Mucosa of gallbladder (tissue), 1 donor: ENCODE measurements at regions not wholly inside any gene's neighbourhood (a gene's known extent, or its start where the extent isn't known, plus 50 kb on each side); places are given as distances from the start of the nearest gene placed in this dataset.

ENCODE experiments used
- DNase-seq: peaks from one replicate; pipeline ENCODE4 v3.0.0-alpha.2; 2020; ENCODE audit warnings: low spot score
- donor health status: DM: no; HTN: no; CAD: no.

DNA sequence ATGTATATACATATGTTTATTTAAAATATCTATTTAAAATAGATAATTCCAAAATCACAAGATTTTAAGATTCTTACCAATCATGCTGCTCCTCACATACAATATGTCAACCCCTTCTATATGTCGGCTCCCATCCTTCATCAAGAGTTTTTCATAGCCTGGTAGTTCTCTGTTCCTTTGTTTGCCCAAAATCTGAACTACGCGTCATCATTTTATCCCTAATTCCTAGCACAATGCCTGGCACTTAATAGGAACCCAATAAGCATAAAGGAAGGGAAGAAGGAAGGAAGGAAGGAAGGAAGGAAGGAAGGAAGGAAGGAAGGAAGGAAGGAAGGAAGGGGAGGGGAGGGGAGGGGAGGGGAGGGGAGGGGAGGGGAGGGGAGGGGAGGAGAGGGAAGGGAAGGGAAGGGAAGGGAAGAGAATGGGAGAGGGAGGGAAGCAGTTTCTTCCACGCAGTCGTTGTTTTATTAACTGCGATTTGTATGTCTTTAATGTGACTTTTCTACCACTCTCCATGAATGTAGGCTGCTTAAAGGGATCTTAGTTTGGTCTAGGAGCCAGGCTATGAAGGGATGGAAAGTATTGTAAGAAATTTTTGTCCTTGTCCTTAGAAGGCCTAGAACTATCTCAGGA is 83.3 kb upstream of the PCGF5 start:
- no peak for DNase-seq

DNA sequence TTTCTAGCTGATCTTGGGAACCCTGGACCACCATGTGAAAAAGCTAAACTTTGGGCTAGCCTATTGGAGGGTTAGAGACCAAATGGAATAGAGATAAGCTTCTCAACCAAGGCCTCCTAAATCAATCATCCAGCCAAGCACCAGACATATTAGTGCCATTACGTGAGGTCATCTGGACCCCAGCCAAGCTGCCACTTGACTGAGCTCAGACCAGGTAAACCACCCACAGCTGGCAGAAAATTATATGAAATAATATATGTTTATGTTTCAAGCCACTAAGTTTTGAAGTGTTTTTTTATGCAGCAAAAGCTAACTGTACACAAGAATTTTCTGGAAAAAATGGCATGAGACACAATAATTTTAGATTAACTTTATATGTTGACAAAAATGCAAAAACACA is 82.6 kb upstream of the PCGF5 start:
- DNase-seq: no peak

DNA sequence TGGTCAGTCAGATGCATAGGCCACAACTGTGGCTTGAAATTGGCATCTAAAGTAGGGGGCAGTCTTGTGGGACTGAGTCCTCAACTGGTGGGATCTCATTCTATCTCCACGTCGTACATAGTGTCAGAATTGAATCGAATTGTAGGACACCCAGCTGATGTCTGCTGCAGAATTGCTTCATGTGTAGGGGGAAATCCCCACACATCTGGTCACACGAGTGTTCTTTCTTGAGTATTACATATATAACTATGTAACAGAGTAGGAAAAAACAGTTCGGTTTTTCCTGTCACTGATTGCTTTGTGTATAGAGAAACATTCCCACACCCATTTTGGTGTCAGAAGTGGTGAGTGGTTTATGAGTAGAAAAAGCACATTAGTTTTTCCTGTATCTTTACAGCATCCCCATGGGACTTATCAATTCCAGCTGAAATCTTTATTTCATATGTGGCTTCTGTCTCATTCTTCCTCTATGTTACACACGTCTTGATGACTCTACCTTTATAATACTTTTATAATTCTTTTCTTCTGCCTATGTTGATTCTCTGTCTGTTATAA is 79.4 kb upstream of the PCGF5 start:
- no peak for DNase-seq

DNA sequence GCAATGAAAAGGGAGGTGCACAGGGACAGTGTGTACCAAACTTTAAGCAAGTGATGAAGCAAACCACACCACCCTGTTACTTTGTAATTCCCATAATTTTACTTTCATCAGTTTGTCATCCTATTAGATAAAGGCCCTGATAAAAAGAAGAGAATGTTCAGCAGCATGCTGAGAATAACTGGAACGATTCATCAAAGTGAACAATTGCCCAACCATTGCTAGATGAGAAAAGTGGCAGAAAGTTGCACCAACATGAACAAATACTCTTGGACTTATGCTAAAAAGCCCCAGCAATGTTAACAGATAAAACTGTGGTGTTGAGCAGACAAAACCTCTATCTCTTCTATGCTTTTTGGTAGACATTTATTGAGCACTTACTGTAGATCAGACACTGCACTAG is 75.5 kb upstream of the PCGF5 start:
- no peak for DNase-seq

DNA sequence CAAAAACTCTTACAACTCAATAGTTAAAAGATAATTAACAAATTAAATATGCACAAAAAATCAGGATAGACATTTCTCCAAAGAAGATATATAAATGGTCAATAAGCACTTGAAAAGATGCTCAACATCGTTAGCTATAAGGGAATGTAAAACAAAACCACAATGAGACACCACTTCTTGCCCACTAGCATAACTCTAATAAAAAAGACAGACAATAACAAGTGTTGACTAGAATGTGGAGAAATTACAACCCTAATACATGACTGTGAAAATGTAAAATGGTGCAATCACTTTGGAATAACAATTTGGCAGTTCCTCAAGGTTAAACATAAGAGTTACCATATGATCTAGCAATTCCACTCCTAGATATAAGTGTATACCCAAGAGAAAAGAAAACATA is 74.3 kb upstream of the PCGF5 start:
- no peak for DNase-seq

DNA sequence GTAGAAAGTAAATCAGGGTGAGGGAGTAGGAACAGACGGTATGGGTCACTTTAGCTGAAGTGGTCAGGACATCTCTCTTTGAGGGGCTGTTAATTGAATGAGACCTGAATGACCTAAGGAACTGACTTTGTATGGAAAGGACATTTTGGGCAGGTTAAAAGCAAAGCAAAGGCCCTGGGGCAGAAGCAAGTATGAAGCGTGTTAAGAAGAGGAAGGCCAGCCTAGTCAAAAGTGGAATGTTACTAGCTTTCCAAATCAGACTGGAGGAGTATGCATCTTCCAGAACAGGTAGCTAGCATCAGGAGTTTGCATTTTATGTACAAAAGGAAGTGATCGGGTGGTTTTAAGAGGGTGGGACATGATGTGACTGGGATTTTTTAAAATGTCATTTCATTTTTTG is 70.9 kb upstream of the PCGF5 start:
- no peak for DNase-seq

DNA sequence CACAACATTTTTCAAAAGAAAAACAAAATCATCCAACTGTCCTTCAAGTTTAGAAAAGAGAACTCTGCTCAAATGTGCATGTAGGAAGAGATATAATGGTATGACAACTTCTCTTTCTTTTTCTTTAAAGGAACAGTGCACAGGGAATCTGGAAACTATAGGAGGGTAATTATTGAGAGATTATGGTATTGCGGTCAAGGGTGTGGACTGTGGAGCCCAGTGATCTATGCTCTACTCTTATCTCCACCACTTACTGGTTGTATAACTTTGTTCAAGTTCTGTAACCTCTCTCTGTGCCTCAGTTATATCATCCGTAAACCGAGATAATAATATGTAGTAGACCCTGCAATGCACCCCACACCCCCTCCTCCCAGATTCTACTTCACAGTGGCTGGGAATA is 69.8 kb upstream of the PCGF5 start:
- no peak for DNase-seq

DNA sequence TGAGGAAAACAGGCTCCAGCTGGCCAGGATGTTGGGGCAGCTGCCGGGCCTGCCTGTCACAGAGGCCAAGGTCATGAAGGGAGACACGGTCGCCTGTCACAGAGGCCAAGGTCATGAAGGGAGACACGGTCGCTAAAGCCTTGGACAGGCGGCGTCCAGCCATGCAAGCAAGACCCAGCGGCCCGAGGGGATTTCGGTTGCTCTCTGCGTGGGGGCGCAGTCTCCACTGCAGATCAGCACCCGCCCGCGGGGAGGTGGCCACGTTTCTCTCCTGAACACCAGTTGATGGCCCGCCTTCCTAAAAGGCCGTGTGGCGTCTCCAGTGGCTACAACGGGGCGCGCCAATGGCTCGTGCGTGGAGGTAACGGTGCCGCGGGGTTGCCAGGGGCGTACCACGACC is 67.0 kb upstream of the PCGF5 start:
- DNase-seq: no peak

DNA sequence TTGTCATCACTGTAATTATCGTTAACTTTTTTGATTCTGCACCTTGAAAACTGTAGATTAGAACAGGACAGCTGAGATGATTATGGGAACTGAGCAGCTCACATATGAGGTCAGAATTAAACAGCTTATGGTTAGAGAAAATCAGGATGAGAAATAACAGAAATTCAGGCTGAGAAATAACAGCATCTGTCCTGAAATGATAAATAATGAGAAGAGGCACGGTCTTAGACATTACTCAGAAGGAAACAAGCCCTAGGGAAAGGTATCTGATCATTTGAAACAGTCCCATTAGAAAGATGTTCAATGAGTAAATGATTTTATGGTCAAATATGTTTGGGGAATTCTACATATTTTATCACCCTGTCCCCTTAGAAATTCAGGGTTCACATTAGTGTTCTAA is 65.6 kb upstream of the PCGF5 start:
- no peak for DNase-seq

DNA sequence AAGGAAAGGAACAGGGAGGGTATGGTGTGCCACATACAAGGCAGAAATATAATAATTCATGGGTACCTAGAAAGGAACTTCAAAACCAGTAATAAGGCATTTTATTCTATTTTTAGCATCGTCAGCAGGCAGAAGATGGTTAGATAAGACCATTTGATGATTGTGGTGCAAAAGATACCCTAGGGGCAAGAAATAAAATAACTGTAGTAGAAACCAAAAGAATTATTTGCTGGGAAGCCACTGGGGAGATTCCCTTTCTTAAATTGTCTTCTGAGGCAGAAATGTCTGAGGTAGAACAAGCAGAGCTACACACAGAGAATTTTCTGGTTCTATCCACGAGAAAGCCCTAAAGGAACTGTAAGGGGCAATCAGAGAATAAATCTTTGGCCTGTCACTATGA is 64.3 kb upstream of the PCGF5 start:
- no peak for DNase-seq

DNA sequence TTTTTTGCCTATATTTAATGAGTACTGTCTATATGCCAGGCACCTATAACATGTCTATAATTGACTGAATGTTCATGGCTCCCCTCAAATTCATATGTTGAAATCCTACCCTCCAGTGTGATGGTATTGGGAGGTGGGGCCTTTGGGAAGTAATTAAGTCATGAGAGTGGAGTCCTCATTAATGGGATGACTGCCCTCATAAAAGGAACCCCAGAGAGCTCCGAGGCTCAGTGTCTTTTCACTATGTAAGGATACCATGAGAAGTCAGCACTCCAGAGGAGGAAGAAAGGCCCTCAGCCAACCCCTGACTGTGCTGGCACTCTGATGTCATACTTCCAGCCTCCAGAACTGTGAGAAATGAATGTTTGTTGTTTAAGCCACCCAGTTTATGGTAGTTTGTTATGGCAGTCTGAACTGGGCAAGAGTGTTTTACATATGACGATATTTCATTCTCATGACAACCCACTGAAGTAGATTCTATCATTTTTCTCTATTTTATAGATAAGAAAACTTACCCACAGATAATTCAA is 61.1 kb upstream of the PCGF5 start:
- no peak for DNase-seq

DNA sequence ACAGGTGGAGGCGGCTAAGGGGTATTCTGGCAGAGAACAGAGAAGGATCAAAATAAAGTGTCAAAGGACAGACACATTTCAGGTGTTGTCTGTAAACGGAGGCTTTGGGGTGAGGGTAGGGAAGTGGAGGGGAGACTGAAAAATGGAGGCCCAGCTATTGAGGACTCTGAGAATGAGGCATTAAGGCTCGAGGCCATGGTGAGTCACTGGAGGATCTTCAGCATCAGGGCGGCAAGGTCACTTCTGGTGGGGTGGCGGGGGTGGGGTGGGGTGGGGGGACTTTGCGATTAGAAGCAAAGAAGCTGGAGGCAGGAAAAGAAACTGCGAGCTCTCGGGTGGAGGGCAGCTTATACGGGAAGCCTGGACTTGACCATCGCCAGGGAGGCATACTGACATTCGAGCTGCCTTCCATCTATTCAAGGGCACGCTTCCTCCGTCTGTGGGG is 58.4 kb upstream of the PCGF5 start:
- no peak for DNase-seq

DNA sequence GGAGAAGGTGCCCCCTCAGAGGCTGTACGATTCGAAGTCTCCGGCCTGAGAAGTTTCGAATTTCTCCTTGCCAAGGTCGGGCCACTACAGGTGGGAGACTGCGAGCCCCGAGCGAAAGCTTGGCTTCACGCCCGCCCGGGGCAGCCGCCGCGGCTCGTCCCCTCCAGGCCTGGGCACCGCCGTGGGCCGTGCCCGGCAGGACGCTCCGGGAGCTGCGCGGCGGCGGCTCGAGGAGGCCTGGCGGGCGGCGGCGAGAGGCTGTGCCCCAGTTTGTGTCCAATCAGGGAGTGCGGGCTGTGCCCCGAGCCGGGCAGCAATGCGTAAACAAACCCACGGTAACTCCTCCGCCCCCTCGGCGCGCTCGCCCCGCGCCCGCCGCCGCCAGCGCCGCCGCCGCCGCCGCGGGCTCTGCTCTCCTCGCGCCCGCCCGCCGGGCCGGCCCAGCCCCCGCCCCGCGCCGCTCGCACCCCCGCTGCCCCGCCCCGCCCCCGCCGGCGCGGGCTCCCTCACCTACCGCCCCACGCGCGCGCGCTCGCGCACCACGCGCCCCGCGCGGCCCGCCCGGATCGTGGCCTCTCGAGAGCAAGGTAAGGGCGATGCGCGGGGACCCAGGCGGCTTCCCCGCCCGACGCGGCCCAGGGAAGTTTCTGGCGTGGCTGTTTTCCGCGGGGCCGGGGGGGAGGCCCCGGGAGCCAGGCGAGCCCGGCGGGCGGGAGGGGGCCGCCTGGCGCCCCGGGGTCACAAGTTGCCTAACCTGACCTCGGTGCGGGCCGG is 57.8 kb upstream of the PCGF5 start:
- DNase-seq: peak; percentile 77

DNA sequence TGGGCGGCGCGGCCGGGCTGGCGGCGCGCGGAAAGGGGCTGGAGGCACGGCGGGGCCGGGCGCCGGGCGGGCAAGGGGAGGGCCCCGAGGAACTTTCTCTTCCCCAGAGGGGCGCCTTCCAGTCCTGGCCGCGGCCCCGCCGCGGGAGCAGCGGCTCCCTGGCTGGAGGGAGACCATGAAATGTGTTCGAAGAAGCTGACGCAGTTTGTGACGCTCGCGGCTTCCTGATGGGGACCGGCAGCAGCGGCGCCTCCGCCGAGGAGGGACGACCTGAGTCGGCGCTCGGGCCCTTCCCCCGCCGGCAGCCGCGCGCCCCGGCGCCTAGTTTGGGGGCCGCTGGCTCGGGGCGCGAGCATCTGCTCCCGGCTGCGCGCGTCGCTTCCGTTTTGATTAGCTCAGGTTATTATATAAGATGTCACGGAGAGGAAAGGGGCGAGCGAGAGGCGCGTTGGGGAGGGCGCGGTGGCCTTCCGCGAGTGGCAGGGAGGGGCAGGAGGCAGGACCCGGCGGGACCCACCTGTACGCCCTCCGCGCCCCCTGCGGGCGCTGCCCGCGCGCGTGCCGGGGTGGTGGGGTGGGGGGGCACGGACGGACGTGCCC is 57.1 kb upstream of the PCGF5 start:
- DNase-seq: peak; percentile 59

DNA sequence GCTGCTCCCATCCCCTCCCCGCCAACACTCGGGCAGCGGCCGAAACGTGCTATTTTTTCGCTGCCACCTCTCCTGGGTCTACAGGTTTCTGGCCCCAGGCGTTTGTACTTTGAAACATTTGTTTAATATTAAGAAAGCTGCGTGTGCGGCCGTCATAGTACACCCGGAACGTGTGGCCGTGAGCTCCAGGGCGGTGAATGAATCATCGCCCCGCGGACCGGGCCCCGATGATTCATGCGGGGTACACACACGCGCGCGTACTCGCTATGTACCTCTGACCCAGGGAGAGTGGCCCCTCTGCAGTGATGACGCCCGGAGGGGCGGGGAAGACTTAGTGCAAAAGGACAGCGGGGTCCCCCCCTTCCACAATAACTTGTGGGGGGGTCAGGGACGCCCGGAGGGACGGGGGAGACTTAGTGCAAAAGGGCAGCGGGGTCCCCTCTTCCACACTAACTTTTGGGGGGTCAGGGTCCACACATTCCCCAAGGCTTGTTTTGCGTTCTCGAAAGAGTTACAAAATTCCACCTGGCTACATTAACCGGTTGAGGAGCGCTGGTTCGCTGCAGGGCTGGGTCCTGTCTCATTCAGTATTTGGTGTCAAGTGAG is 56.5 kb upstream of the PCGF5 start:
- peak; percentile 71 for DNase-seq

DNA sequence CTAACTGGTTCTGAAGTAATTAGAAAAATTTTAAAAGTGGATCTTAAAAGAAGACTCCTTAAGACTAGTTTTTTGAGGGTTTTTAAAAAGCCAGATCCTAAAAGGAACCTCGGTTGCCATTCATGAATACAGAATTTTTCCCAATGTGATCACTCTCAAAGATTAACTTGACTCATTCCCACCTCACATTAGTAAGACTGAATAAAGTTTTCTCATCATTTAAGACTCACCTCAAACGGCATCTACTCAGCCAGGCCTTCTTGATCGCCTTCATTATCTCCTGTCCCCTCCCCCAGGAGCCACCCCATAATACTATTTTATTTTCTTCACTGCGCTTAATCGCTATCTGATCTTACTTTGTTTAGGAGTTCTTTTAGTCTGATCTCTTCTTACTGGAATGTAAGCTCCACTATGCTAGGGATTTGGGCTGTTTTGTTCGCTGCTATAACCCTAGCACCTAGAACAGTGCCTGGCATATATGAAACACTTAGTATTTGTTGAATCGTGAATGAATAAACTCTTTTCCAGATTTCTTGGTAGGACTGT is 55.9 kb upstream of the PCGF5 start:
- no peak for DNase-seq

DNA sequence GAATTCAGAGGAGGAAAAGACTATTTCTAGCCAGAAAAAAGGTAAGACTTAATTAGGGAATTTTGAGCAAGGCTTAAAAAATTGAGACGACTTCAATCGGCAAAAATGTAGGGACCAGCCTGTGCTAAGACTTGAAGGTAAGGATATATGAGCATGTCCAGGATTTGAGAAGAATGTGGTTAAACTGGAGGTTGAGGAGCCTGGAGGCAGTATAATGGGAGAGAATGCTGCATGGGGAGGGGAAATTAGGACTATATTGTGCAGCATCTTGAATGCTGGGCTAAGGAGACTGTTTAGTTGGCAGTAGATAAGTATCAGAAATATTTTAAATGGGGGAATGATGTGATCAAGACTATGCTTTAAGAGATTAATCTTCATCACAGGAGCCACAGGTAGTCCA is 53.1 kb upstream of the PCGF5 start:
- no peak for DNase-seq

DNA sequence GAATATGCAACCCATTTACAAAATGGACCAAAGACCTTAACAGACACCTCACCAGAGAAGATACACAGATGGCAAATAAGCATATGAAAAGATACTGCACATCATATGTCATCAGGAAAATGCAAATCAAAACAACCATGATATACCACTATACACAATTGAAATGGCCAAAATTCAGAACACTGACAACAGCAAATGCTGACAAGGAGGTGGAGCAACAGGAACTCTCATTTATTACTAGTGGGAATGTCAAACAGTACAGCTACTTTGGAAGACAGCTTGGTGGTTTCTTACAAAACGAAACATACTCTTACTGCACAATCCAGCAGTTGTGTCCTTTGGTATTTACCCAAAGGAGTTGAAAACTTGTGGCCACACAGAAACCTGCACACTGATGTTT is 50.0 kb upstream of the PCGF5 start:
- DNase-seq: no peak
